Breast epithelium (tissue), 4 donors: ENCODE measurements at regions not wholly inside any gene's neighbourhood (a gene's known extent, or its start where the extent isn't known, plus 50 kb on each side); places are given as distances from the start of the nearest gene placed in this dataset.

ENCODE experiments used
- DNase-seq, 2 donors: peaks; one replicate each; pipeline ENCODE4 v3.0.0-alpha.2; 2019; ENCODE audit warnings: low spot score in 2 of 2
- H3K27ac ChIP-seq, 2 donors: fragments of 200-600 bp; sonication (generic) in 1 of 2; one replicate each; pipeline ENCODE4 v1.5.1; 2016 to 2019; ENCODE audit warnings: mild to moderate bottlenecking in 1 of 2
- H3K27me3 ChIP-seq, 2 donors: fragments of 200-600 bp; sonication (generic) in 1 of 2; one replicate each; pipeline versions ENCODE4 v1.5.1 to v1.6.0; 2017 to 2019; ENCODE audit warnings: control low read depth in 1 of 2, mild to moderate bottlenecking in 1 of 2
- H3K36me3 ChIP-seq: fragments of 200-600 bp; one replicate; pipeline ENCODE4 v1.5.1; 2019
- H3K4me1 ChIP-seq, 2 donors: fragments of 200-600 bp; sonication (generic); one replicate each; pipeline ENCODE4 v1.5.1; 2016 to 2019; ENCODE audit warnings: control low read depth in 1 of 2
- H3K4me3 ChIP-seq, 3 donors: fragments of 200-600 bp; sonication (generic); 1 replicate in 2 of 3; 2 replicates in 1 of 3; pipeline ENCODE4 v1.5.1; 2016 to 2019; ENCODE audit warnings: mild to moderate bottlenecking in 3 of 3, moderate library complexity in 2 of 3
- H3K9me3 ChIP-seq, 2 donors: fragments of 200-600 bp; sonication (generic) in 1 of 2; one replicate each; pipeline ENCODE4 v1.5.1; 2016 to 2019; ENCODE audit warnings: control low read depth in 1 of 2
- CTCF ChIP-seq, 3 donors: fragments of 450-650 bp; IDR thresholded peaks; one replicate each; pipeline ENCODE4 v1.5.1; 2016 to 2017; ENCODE audit warnings: antibody characterized with exemption in 3 of 3, mild to moderate bottlenecking in 3 of 3, moderate library complexity in 3 of 3
- POLR2A ChIP-seq: fragments of 450-650 bp; IDR thresholded peaks from one replicate; pipeline ENCODE4 v1.6.1; 2016; ENCODE audit warnings: antibody characterized with exemption, mild to moderate bottlenecking, moderate library complexity
- POLR2AphosphoS5 ChIP-seq, 3 donors: sonication (generic); formaldehyde crosslinking; IDR thresholded peaks; one replicate each; pipeline ENCODE4 v1.6.1; 2017; ENCODE audit warnings: antibody characterized with exemption in 3 of 3
- intact Hi-C: fragments of 100-400 bp; cut with DNase I; formaldehyde crosslinking; loops from one replicate; pipeline ENCODE4 v1.15.1; 2023; ENCODE audit warnings: low total_unique reads

GRCh38 chr14:51561141-51561540, 90.6 kb upstream of the FRMD6 start:
- intact Hi-C loops: no loop called here
- no peak overlapping the region for H3K27ac ChIP-seq
- H3K9me3 ChIP-seq: no peaks in the 10 kb centered on the region
- H3K4me3 ChIP-seq: no peak overlapping the region
- H3K4me1 ChIP-seq: no peaks in the 10 kb centered on the region
- H3K27me3 ChIP-seq: no peaks in the 10 kb centered on the region
- DNase-seq: no peak
- TF ChIP-seq POLR2AphosphoS5 (IDR thresholded peaks at IDR 0.05): no peak
- TF ChIP-seq CTCF (IDR thresholded peaks at IDR 0.05): no peak
- no peak for TF ChIP-seq POLR2A
- H3K36me3 ChIP-seq: no peaks in the 10 kb centered on the region

GRCh38 chr14:51562816-51563215, 88.9 kb upstream of the FRMD6 start:
- no peak for DNase-seq
- no peaks in the 10 kb centered on the region for H3K4me1 ChIP-seq
- TF ChIP-seq POLR2AphosphoS5 (IDR thresholded peaks at IDR 0.05): no peak
- TF ChIP-seq CTCF (IDR thresholded peaks at IDR 0.05): no peak
- TF ChIP-seq POLR2A: no peak
- intact Hi-C loops: no loop called here
- H3K4me3 ChIP-seq: no peak overlapping the region
- no peak overlapping the region for H3K27ac ChIP-seq
- no peaks in the 10 kb centered on the region for H3K27me3 ChIP-seq
- no peaks in the 10 kb centered on the region for H3K9me3 ChIP-seq
- no peaks in the 10 kb centered on the region for H3K36me3 ChIP-seq

GRCh38 chr14:51563560-51563959, 88.2 kb upstream of the FRMD6 start:
- Histone ChIP-seq H3K4me1 (no peaks in the 10 kb centered on the region), H3K27me3 (no peaks in the 10 kb centered on the region), H3K4me3 (no peak overlapping the region), H3K27ac (peak overlapping the region; percentile 87 to 90), H3K36me3 (no peaks in the 10 kb centered on the region), H3K9me3 (no peaks in the 10 kb centered on the region)
- TF ChIP-seq POLR2AphosphoS5 (IDR thresholded peaks at IDR 0.05): no peak
- no peak for TF ChIP-seq POLR2A
- no peak for TF ChIP-seq CTCF (IDR thresholded peaks at IDR 0.05)
- intact Hi-C loops: no loop called here
- no peak for DNase-seq

GRCh38 chr14:51564460-51564859, 87.2 kb upstream of the FRMD6 start:
- Histone ChIP-seq H3K36me3 (no peaks in the 10 kb centered on the region), H3K27me3 (no peaks in the 10 kb centered on the region), H3K4me1 (no peaks in the 10 kb centered on the region), H3K4me3 (peak overlapping the region in 1 of 3 donors; percentile 21), H3K27ac (peak overlapping the region; percentile 87 to 90), H3K9me3 (no peaks in the 10 kb centered on the region)
- intact Hi-C loops: no loop called here
- no peak for DNase-seq
- TF ChIP-seq POLR2A (no peak), POLR2AphosphoS5 (IDR thresholded peaks at IDR 0.05) (no peak), CTCF (IDR thresholded peaks at IDR 0.05) (no peak)

GRCh38 chr14:51564986-51565604, 86.6 kb upstream of the FRMD6 start:
- no peaks in the 10 kb centered on the region for H3K4me1 ChIP-seq
- H3K27ac ChIP-seq: peak overlapping the region; percentile 87 to 90
- peak; percentile 81 to 86 for DNase-seq
- peak overlapping the region in 1 of 3 donors; percentile 34 for H3K4me3 ChIP-seq
- H3K9me3 ChIP-seq: no peaks in the 10 kb centered on the region
- TF ChIP-seq POLR2AphosphoS5 (IDR thresholded peaks at IDR 0.05) (peak in 1 of 3 donors; percentile 58), CTCF (IDR thresholded peaks at IDR 0.05) (no peak), POLR2A (no peak)
- intact Hi-C loops: no loop called here
- no peaks in the 10 kb centered on the region for H3K36me3 ChIP-seq
- no peaks in the 10 kb centered on the region for H3K27me3 ChIP-seq
